SIG-M5 treated with dmso at 0.1 percent for 504 hours (cell line): ENCODE measurements at regions not wholly inside any gene's neighbourhood (a gene's known extent, or its start where the extent isn't known, plus 50 kb on each side); places are given as distances from the start of the nearest gene placed in this dataset.

Experiments used
- DNase-seq: peaks from one replicate; lab custom pipeline; 2025; ENCODE audit not compliant: unreplicated experiment; lab: John Stamatoyannopoulos, UW

DNA sequence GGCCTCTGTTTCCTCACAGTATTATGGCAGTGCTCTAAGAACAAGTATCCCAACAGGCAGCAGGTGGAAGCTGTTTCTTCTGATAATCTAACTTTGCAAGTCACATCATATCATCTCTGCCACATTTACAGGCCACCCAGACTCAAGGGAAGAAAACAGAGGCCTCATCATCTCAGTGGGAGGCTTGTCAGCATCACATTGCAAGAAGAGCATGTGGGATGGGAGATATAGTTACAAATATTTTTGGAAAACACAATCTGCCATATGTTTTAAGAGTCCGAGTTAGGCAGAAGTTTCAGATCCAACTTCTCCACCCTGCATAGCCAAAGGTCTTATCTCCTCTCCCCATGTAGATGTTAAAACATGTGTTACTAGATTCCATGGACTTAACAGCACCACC lies 130.4 kb upstream of the PDE1C start:
- DNase-seq: no peak

DNA sequence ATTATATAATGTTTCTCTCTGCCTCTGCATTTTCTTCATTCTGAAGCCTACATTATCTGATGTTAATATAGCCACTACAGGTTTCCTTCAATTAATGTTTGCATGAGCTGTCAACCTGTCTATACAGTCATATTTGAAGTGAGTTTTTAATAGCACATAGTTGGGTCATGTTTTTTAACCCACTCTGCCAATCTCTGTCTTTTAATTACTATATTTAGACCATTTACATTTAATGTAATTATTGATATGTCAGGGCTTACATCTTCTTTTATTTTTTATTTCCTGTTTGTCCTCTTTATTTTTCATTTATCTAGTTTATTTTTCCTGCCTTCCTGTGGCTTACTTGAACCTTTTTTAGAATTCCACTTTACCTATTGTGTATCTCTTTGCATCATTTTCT lies 124.3 kb upstream of the PDE1C start:
- DNase-seq: no peak

DNA sequence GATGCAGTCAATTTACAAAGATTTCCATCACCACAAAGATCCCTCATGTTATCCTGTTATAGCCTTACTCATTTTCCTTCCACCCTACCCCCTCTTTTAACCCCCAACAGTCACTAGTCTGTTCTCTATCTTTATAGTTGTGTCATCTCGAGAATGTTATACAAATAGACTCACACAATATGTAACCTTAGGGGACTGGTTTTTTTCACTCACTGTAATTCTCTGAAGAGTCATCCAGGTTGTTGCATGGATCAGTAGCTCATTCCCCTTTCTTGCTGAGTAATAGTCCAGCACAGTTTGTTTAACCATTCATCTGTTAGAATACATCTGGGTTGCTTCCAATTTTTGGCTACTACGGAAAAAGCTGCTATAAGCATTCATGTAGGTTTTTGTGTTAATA lies 121.1 kb upstream of the PDE1C start:
- no peak for DNase-seq

DNA sequence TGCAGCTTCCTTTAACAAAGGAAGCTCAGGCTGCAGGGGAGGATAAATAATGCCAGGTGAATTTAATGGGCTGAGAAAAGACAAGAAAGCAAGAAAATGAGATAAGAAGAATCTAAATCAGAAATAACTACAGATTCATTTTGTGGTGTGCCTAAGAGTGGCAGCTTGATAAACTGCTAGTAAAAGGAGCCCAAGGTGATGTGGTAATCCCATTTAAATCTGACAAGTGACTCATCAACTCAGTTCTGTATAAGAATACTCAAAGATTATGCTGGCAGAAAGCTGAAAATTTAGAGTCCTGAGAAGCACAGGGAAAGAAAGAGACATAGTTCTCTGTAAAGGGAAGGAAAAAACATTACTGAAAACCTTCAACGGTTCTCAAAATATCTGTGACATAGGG lies 109.4 kb upstream of the PDE1C start:
- DNase-seq: no peak

DNA sequence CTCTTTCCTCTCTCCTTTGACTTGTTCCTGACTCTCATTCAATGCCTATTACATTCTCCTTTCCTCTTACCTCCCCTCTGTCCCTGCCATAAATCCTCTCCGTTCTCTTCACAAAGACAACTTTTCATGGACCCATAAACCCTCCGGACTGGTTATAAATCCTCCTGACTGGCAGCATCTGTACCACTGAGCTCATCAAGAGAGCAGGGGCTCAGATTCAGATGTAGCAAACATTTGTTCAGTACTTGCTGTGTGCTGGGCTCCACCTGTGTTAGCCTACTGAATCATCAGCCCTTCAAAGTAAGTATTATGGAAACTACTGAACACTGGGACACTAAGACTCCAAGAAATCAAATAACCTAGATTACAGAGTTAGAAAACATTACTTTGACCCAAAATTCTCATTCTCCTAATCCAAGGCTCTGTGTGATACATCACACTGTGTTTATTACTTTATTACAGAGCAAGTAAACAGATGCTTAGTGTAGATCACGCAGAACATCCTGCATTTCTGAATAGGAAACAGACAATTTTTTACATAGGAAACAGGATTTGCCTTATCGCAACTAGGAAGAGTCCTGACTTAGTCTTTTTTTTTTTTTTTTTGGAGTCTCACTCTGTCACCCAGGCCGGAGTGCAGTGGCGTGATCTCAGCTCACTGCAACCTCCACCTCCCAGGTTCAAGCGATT lies 108.6 kb upstream of the PDE1C start:
- DNase-seq: no peak

DNA sequence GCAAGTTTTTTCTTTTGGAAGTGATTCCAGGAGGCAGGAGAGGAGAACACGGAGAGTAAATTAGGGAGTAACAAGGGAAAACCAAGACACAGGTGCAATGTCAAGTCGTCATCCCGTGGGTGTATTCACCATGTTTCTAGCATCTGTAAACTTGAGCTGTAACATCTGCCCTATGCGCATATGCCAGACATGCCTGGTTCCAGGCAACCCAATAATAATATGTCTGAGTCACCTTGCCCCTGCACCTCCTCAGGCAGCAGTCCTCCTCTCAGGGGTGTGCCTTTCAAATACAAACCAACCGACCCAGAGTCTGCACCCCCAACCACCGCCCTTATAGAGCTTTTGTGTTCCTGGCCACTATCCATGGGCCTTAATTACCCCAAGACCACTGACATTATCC lies 107.0 kb upstream of the PDE1C start:
- no peak for DNase-seq

DNA sequence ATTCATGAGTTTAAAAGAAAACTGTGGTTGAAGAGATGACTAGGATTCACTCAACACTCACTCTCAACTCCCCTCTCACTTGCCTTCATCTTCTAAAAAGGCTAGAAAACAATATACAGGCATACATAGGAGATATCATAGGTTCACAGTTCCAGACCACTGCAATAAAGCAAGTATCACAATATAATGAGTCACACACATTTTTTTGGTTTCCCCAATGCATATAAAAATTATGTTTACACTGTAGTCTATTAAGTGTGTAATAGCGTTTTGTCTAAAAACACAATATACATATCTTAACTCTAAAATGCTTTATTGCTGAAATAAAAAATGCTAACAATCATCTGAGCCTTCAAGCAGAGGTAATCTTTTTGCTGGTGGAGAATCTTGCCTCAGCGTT lies 104.9 kb upstream of the PDE1C start:
- DNase-seq: no peak

DNA sequence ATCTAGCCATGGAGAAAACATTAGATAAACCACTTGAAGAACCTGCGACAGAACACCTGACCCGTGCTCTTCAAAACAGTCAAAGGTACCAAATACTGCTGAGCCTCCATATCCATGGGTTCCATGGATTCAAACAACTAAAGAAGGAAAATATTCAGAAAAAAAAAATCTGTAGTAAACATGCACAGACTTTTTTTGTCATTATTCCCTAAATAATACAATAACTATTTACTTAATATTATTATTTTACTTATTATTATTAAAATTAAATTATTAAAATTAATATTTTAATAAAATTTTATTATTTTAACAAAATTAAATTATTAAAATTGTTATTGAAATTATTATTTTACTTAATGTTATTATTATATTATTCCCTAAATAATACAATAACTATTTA lies 101.0 kb upstream of the PDE1C start:
- DNase-seq: no peak

DNA sequence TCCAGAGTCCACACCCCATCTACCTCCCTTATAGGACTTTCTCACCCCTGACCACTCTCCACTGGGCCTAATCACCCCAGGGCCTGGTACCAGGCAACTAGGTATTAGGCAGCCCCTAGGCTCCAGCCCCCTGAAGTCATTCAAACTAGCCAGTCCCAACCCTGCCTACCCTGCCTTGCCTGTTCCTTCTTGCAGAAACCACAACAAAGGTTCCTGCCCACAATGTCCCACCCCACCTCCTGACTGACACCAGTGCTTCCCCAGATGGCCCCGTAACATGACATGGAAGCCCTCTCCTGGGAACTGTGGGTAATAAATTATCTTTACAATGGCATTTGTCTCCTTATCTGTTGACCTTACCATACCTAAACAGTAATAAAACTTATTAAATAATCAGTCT lies 100.6 kb upstream of the PDE1C start:
- no peak for DNase-seq

DNA sequence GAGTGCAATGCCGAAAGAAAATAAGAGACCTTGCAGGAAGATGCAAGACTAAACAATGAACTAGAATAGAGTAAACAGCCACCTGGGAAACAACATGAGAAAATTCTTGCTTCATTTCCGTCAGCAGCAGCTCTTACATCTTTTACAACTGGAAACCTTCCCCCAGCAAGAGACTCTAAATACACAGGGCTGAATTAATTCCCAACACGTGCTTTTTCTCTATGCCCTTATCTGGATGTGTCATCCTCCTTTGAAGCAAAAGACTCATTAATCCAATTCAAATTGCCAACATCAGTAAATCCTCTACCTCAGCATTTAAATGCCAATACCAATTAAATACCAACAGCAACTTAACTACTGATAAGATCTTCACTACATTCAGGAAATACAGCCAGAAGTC lies 99.0 kb upstream of the PDE1C start:
- no peak for DNase-seq

DNA sequence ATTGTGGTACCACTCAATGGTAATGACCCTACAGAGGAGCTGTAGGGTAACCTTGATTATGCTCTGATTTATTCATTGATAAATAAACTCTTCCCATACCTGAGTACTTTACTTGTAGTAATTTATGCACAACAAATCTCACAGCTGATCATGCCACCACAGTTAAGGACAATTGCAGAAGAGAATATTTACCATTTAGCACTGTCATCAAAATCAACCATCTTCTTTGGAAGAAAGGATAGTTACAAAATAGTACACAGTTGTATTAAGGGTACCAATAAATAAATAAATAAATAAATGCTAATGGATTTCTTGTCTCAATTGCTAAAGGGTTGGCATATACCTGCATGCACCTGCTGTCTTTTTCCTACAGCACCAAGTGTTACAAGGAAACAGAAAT lies 97.6 kb upstream of the PDE1C start:
- no peak for DNase-seq

DNA sequence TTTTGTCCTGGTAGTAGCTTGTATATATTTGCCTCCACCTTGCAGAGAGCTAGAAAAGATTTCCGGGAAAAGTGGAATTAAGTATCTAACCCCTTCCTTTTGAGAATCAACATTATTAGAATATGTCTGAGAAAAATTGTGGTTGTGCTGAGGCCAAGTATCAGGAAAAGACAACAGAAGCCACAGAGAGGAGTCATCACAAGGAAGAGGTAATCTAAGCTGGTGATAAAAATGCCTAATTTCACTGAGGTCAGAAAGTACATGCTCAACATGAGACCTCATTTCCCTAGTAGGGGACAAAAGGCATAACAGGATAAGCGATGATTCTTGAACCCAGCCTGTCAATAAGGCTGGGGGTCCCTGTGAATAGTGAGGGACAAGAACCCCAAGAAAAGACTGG lies 97.0 kb upstream of the PDE1C start:
- no peak for DNase-seq

DNA sequence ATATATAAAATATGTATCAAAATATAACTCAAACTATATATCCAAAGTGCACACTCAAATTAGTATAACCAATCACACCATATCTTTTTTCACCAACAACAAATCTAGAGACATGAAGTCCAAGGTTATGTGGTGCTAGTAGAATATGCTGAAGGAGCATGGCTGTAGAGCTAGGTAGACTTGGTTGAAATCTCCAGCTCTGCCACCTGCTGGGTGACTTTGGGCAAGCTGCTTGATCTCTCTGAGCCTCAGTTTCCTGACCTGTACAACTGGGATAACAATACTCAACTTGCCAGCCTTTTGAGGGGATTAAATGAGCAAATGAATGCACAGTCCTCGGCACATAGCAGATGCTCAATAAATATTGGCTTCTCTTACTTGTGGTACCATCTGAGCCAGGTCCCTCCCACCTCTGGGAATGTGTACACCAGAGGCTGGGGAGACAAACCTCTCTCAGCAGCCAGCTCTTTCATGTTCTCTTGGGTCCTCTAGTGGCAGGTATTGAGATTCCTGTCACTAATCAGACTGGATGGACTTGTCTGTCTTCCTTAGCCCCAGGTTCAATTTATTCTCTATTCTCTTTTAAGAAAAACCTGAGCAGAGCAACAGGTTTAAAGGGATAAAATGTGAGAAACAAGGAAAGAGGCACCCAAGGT lies 94.3 kb upstream of the PDE1C start:
- DNase-seq: peak; percentile 57

DNA sequence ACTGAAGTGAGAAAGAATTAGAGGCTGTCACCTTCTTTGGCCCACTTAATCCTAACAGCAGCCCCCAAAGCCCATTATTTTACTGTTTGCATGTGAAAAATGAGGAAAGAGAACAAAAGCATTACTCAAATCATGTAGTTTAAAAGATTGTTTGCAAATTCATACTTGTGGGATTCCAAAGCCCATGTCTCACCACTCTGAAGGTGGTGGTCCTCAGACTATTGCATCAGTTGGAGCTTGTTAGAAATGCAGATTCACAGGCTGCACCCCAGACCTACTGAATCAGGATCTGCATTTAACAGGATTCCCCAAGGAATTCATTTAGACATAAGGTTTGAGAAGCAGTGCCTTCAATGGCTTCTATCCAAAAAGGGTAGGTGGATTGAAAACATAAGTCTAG lies 93.7 kb upstream of the PDE1C start:
- DNase-seq: no peak

DNA sequence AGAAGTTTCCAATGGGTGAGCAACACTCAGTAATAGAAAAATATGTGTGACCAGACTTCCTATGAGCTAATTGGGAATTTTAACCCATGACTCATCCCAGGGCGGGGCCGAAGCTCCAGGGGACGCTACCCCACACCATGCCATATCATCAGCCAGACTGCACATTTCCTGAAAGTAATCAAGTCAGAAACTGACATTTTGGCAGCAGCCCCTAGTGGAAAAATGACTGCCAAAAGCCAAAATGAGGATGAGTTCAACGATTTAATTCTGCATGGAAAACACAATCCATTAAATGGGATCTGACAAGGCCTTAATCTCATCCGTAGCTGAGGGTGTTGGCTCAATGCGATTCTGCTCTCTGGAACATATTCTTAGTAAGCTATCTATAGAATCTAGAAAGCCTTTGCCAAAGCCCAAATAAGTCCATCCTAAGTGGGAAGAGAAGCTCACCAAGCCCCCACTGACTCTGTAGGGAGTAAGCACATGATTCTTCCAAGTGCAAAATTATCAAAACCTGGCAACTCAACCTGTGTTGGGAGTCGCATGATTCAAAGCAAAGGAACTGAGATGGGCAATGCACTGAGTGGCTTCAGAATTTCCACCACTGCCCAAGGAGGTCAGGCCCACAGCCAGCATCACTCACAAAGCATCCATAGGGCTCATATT lies 93.1 kb upstream of the PDE1C start:
- no peak for DNase-seq

DNA sequence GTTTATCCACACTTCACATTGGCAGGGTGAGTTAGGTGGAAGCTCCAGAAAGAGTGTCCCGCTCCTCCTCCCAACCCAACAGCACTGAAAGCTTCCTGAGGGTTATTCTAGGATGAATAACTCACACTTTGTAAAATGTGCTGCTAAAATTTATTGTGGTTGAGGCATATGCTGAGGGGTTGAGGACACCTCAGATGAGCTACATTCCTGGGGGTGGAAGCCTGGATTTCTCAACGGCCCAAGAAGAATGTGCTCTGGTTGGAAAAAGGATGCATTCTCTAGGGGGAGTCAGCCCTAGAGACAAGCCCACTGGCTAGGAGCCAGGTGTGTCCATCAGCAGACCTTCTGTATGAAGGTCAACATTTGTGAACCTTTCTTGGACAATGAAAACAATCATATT lies 91.5 kb upstream of the PDE1C start:
- DNase-seq: no peak

DNA sequence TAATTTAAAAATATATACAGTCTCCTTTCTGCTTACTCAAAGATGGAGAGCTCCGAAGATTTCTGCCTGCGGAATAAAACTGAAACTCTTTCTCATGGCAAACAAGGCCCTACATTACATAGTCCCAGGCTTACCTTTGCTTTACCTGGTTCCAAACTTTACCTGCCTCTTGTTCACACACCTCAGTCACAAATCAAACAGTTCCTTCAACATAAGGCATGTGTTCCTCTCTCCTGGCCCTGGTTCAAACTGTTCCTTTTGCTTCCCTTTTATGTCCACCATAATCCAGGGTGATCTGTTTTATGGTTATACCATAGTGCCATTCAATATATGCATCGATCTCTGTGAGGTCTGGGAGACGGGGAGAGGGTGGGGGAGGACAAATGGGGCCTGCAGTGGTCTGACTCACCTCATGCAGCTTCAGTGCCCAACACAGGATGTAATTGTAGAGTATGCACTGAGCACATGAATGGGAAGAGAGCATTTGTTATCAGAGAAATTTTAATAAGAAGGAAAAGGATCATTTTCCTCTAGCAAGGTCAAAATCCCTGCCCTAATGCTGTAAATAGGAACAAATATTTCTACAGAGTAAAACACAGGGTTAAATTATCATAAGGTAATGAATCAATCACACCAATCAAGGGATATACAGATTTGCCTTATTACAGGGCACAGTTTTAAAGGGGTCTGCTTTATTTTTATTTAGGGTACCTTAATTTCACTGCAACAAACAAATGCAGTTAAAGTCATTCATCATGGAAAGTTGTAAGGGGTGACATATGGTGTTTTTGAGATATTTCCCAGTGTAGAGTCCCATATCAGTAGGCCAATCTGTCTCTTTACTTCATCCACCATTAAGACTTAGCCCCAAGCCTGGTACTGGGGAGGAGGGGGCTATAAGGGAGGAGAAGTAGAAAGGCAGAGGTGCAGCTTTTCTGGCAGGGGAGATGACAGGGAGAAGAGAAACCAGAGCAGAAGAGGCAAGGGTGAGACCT lies 88.8 kb upstream of the PDE1C start:
- DNase-seq: no peak

DNA sequence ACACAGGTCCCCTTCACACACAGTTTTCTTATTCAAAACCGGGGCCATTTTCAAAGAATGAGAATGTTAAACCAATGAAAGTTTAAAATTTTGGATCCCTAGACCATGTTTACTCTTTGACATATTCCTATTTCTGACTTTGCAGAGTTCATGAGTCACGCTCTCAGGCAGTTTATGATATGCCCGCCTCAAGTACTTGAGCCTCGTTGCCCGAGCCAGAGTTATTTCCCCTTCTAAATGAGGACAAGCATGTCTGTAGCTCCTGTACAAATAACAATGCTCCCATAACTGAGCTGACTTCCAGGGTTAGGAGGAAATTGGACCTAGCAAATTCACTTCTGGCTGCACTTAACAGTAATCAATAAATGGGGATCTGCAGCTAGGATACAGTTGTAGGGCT lies 87.9 kb upstream of the PDE1C start:
- no peak for DNase-seq

DNA sequence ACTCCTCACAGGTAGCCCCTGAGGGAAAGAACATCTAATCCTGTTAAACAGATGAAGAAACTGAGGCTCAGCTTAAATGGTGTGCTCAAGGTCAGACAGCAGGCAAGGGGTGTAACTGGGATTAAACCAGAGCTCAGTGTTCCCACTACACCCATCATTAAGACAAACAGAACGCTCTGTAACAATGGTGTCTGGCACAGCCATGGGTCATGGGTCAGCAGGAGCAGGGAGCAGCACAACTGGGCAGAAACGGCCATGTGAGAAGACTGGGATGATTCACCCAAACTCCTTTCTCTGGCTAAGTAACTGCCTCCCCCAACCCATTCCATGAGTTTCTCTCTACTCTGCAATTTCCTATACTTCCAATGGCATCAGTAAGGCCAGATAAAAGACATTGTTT lies 85.5 kb upstream of the PDE1C start:
- no peak for DNase-seq

DNA sequence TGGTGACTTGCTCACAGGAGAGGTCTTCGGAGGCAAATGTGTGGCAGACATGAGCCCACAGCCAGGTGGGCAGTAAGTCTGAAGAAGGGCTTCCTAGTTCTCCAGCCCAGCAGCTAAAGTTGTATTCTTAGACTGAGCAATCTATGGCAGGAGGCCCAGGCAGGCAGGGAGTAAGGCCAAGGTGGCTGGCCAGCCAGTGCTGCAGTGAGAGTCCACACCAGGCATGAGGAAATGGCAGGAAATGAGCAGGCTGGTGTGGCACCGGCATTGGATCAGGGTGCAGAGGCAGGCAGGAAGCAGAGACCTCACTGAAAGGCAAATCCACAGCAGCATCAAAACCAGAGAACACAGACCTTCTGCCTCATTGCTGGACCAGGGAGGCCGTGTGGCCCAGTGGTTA lies 84.6 kb upstream of the PDE1C start:
- no peak for DNase-seq

DNA sequence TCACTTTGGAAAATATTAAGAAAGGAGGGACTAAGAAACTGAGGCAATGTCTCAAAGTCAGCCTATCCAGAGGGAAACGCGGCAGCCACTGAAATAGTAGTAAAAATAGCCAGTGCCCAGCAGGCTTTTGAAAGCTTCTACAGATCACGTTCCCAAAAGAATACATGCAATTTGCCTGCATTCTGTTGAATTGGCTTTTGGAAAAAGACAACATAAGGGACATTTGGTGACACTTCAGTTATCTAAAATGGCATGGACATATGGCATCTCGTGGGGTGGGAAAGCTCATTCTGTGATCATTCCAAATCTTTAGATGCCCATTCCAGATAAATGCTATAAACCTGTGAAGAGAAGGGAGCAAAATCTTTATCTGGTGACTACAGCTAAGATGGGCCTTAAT lies 82.8 kb upstream of the PDE1C start:
- no peak for DNase-seq
